K562 (cell line): ENCODE measurements at regions not wholly inside any gene's neighbourhood (a gene's known extent, or its start where the extent isn't known, plus 50 kb on each side); places are given as distances from the start of the nearest gene placed in this dataset.
A peak's percentile ranks its signal among the peaks of the same experiment; 100 is the strongest.

Experiments
- ATAC-seq: fragments of 200-7000 bp; cut with Tn5 transposase; 3 replicates; pipeline ENCODE4 v1.9.1; 2020; ENCODE audit warnings: moderate library complexity
- BruUV-seq: library from RNA; stranded (reverse); fragments of 400-500 nt; replicated peaks from 2 replicates; lab custom pipeline; 2021; lab: Mats Ljungman, UMichigan
- CTCF ChIA-PET: fragments of 300-600 bp; formaldehyde crosslinking; extraction: SDS; loops from one replicate; lab custom pipeline; 2021; ENCODE audit warnings: low intra/inter-chr PET ratio; lab: Yijun Ruan, JAX
- POLR2A ChIA-PET: fragments of 300-600, 350-650 bp; sonication (Branson Sonifier 250); formaldehyde crosslinking; extraction: SDS; loops from one replicate; lab custom pipeline; 2021; ENCODE audit warnings: antibody characterized with exemption, inconsistent platforms; lab: Yijun Ruan, JAX
- DNase-seq, 4 experiments: peaks; one replicate each; pipeline versions ENCODE4 v3.0.0 to v3.0.0-alpha.2; 2011 to 2018; ENCODE audit warnings: low spot score in 3 of 4, mixed read lengths in 3 of 4; ENCODE audit errors: extremely low read depth in 1 of 4
- FAIRE-seq: peaks from 2 replicates; lab custom pipeline; 2011; peaks lifted over from hg19 to GRCh38; lab: Jason Lieb, UNC
- H2AFZ ChIP-seq: 2 replicates; pipeline ENCODE4 v1.6.0; 2011; ENCODE audit warnings: low read depth, low read length, control low read depth, inconsistent platforms
- H3K27ac ChIP-seq: fragments of 200-600 bp; 3 replicates; pipeline ENCODE4 v1.8.0; 2011; ENCODE audit warnings: low read depth, mild to moderate bottlenecking, control low read depth, inconsistent platforms, low read length, moderate library complexity, mixed read lengths; ENCODE audit errors: extremely low read depth
- H3K27me3 ChIP-seq, 2 experiments: fragments of 300-600 bp in 1 of 2; 2 replicates in 1 of 2; 3 replicates in 1 of 2; pipeline versions ENCODE4 v1.6.0 to v1.8.0; 2011; ENCODE audit warnings: inconsistent platforms in 2 of 2, low read length in 2 of 2, mild to moderate bottlenecking in 1 of 2, mixed read lengths in 1 of 2, moderate library complexity in 1 of 2; ENCODE audit not compliant: control insufficient read depth in 2 of 2, insufficient read depth in 2 of 2
- H3K36me3 ChIP-seq: fragments of 300-600 bp; 3 replicates; pipeline ENCODE4 v1.8.0; 2011; ENCODE audit warnings: mild to moderate bottlenecking, low read length, inconsistent platforms; ENCODE audit not compliant: control insufficient read depth, insufficient read depth
- H3K4me1 ChIP-seq, 2 experiments: fragments of 200-600 bp in 1 of 2; replicated peaks in 1 of 2; 2 replicates in 1 of 2; 3 replicates in 1 of 2; pipeline versions ENCODE4 v1.5.1 to v1.8.0; 2011; ENCODE audit warnings: inconsistent platforms in 2 of 2, low read length in 2 of 2, mild to moderate bottlenecking in 1 of 2, mixed read lengths in 1 of 2, moderate library complexity in 1 of 2; ENCODE audit not compliant: control insufficient read depth in 2 of 2, insufficient read depth in 2 of 2
- H3K4me2 ChIP-seq: 2 replicates; pipeline ENCODE4 v1.6.1; 2011; ENCODE audit warnings: low read length, control low read depth, inconsistent platforms, mixed read lengths; ENCODE audit not compliant: insufficient read depth
- H3K4me3 ChIP-seq: fragments of 200-600 bp; sonication (generic), shearing (Covaris generic); 2 replicates; pipeline ENCODE4 v1.5.1; 2016; ENCODE audit warnings: control low read depth, inconsistent platforms
- H3K79me2 ChIP-seq: fragments of 200-600 bp; 3 replicates; pipeline ENCODE4 v1.8.0; 2011; ENCODE audit warnings: low read length, inconsistent platforms; ENCODE audit not compliant: control insufficient read depth, insufficient read depth
- H3K9ac ChIP-seq, 2 experiments: 2 replicates each; pipeline versions ENCODE4 v1.6.0 to v1.6.1; 2011; ENCODE audit warnings: low read depth in 2 of 2, low read length in 2 of 2, control low read depth in 1 of 2, inconsistent platforms in 1 of 2, mild to moderate bottlenecking in 1 of 2, mixed read lengths in 1 of 2; ENCODE audit not compliant: insufficient read depth in 1 of 2
- H3K9me1 ChIP-seq: one replicate; pipeline ENCODE4 v1.6.0; 2011; ENCODE audit warnings: inconsistent platforms, mild to moderate bottlenecking, low read length, moderate library complexity; ENCODE audit not compliant: control insufficient read depth, insufficient read depth
- H3K9me3 ChIP-seq: replicated peaks from 2 replicates; pipeline ENCODE4 v1.5.1; 2011; ENCODE audit warnings: low read depth, low read length, inconsistent platforms; ENCODE audit not compliant: control insufficient read depth, insufficient read depth
- H4K20me1 ChIP-seq: replicated peaks from 2 replicates; pipeline ENCODE4 v1.6.1; 2011; ENCODE audit warnings: low read length, inconsistent platforms, mixed read lengths; ENCODE audit not compliant: control insufficient read depth, insufficient read depth
- BCL6 ChIP-seq: fragments of 250-450 bp; sonication (Bioruptor Pico); IDR thresholded peaks from 2 replicates; pipeline ENCODE4 v1.4.0; 2020
- PCBP2 ChIP-seq: fragments of 200-400 bp; formaldehyde crosslinking; IDR thresholded peaks from 2 replicates; pipeline ENCODE4 v1.6.1; 2018; ENCODE audit warnings: low read length, low read depth, mild to moderate bottlenecking, moderate library complexity; ENCODE audit not compliant: poor library complexity, severe bottlenecking
- POLR3G ChIP-seq: IDR thresholded peaks from 2 replicates; pipeline ENCODE4 v1.6.1; 2011; ENCODE audit not compliant: insufficient read length, insufficient replicate concordance; ENCODE audit errors: extremely low read depth
- ZNF318 ChIP-seq, 2 experiments: fragments of 450-650 bp; IDR thresholded peaks; 2 replicates each; pipeline ENCODE4 v1.6.1; 2016; ENCODE audit warnings: mild to moderate bottlenecking in 2 of 2, borderline replicate concordance in 1 of 2, low read depth in 1 of 2, moderate library complexity in 1 of 2
- WGBS: fragments of 100-300 bp; shearing (Covaris generic); methylation state at CpG from one replicate; pipeline ENCODE4 v1.1.6; 2016; ENCODE audit warnings: low coverage, mixed read lengths; ENCODE audit not compliant: insufficient coverage; ENCODE audit errors: missing lambda C conversion rate; 5-methylcytosine and 5-hydroxymethylcytosine counted together
- in situ Hi-C: fragments of 300-500 bp; cut with MboI; formaldehyde crosslinking; loops from 4 replicates; pipeline ENCODE4 v1.15.0; 2018; ENCODE audit warnings: inconsistent platforms, mixed read lengths
- intact Hi-C: fragments of 100-400 bp; cut with micrococcal nuclease; formaldehyde crosslinking; loops from 2 replicates; pipeline ENCODE4 v1.14.2; 2022

DNA sequence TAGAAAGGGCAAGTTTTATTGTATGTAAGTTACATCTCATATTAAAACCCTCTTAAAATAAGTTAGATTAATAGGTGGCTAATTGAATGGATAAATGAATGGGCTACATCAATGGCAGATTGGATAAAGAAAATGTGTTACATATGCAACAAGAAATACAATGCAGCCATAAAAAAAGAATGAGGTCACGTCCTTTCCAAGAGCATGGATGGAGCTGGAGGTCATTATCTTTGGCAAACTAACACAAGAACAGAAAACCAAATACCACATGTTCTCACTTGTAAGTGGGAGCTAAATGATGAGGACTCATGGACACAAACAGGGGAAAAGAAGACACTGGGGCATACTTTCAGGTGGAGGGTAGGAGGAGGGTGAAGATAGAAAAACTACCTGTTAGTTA is 182.2 kb upstream of the GNAI1 start:
- in situ Hi-C loops (no loop called here), intact Hi-C loops (no loop called here)
- WGBS: 18% methylated on average over 1 of the region's 1 CpG
- Histone ChIP-seq H2AFZ (no peak overlapping the region), H3K9me1 (no peaks in the 10 kb centered on the region), H3K79me2 (no peaks in the 10 kb centered on the region), H3K4me1 (no peaks in the 10 kb centered on the region), H4K20me1 (no peaks in the 10 kb centered on the region), H3K36me3 (no peaks in the 10 kb centered on the region), H3K4me3 (no peak overlapping the region), H3K4me2 (no peak overlapping the region), H3K9me3 (no peaks in the 10 kb centered on the region), H3K27ac (no peak overlapping the region), H3K9ac (no peak overlapping the region), H3K27me3 (no peaks in the 10 kb centered on the region)
- POLR2A ChIA-PET: no interaction called here
- FAIRE-seq (no peak), DNase-seq (no peak), ATAC-seq (no peak)
- no peak for TF ChIP-seq BCL6
- CTCF ChIA-PET: no interaction called here
- no TSS peak for BruUV-seq

DNA sequence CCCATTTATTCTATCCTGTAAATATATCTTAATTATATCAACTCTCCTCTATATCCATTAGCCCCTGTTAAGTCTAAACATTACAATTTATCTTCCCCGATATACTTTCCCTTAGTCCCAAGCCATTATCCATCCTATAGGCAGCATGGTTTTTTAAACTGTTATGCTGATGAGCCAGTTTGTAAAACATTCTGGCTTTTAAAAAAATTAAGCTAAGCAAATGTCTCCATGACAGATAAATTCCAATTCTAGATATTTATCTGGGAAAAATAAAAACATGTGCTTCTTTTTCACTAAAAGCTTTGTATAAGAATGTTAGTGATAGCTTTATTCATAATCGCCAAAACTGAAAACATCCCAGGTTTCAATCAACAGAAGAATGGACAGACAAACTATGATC is 183.2 kb upstream of the GNAI1 start:
- FAIRE-seq (no peak), DNase-seq (no peak), ATAC-seq (no peak)
- Histone ChIP-seq H3K9me3 (no peaks in the 10 kb centered on the region), H3K36me3 (no peaks in the 10 kb centered on the region), H2AFZ (no peak overlapping the region), H3K4me2 (no peak overlapping the region), H3K27ac (no peak overlapping the region), H3K9ac (no peak overlapping the region), H3K4me3 (no peak overlapping the region), H3K4me1 (no peaks in the 10 kb centered on the region), H3K9me1 (no peaks in the 10 kb centered on the region), H3K79me2 (no peaks in the 10 kb centered on the region), H3K27me3 (no peaks in the 10 kb centered on the region), H4K20me1 (no peaks in the 10 kb centered on the region)
- ChIA-PET CTCF (no interaction called here), POLR2A (no interaction called here)
- intact Hi-C loops: no loop called here
- WGBS: 0% methylated on average over 2 of the region's 2 CpGs
- no peak for TF ChIP-seq ZNF318 (IDR thresholded peaks at IDR 0.05; ENCODE audit: borderline replicate concordance in 1 of 2, low read depth in 1 of 2)
- TF ChIP-seq PCBP2: peak; percentile 12
- TF ChIP-seq POLR3G: no peak
- in situ Hi-C loops: no loop called here
- BruUV-seq: no TSS peak
